ENCODE measurements at regions not wholly inside any gene's neighbourhood (a gene's known extent, or its start where the extent isn't known, plus 50 kb on each side); places are given as distances from the start of the nearest gene placed in this dataset.
"Not testable (repeated sequence)": the region's sequence is repeated elsewhere in the genome, so short reads cannot be mapped to it uniquely, and the experiment has no call there.

DNA sequence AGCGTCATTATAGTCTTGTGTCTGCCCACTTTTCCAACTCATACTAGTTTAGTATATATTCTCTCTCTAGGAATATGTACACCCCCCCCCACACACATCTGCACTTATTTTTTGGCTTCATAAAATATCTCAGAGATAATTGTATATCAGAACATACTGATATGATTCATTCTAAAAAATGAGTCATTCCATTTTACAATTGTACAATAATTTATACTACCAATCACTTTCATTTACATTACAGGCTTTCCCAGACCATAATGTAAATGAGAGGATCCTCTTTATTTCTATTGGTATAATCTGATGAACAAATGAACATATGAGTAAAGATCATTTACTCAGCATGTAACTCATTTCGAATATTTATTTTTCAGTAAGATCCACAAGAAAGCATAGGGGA is 1842.9 kb upstream of the C9orf72 start:
- no peaks in the 10 kb centered on the region for H3K4me1 ChIP-seq
- WGBS, 2 donors: 77 to 87% methylated on average over 2 of the region's 2 CpGs
- H3K27me3 ChIP-seq: no peaks in the 10 kb centered on the region
- intact Hi-C loops (cut with DNase I): no loop called here
- no peak for DNase-seq
- no peaks in the 10 kb centered on the region for H3K9me3 ChIP-seq
- H3K27ac ChIP-seq: no peak overlapping the region
- TF ChIP-seq, protein P1, sequence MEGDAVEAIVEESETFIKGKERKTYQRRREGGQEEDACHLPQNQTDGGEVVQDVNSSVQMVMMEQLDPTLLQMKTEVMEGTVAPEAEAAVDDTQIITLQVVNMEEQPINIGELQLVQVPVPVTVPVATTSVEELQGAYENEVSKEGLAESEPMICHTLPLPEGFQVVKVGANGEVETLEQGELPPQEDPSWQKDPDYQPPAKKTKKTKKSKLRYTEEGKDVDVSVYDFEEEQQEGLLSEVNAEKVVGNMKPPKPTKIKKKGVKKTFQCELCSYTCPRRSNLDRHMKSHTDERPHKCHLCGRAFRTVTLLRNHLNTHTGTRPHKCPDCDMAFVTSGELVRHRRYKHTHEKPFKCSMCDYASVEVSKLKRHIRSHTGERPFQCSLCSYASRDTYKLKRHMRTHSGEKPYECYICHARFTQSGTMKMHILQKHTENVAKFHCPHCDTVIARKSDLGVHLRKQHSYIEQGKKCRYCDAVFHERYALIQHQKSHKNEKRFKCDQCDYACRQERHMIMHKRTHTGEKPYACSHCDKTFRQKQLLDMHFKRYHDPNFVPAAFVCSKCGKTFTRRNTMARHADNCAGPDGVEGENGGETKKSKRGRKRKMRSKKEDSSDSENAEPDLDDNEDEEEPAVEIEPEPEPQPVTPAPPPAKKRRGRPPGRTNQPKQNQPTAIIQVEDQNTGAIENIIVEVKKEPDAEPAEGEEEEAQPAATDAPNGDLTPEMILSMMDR (IDR thresholded peaks at IDR 0.05): no peak
- TF ChIP-seq POLR2AphosphoS5 (IDR thresholded peaks at IDR 0.05): no peak
- no peak for TF ChIP-seq EP300 (IDR thresholded peaks at IDR 0.05)
- no peak for TF ChIP-seq POLR2A (IDR thresholded peaks at IDR 0.05)
- no peaks in the 10 kb centered on the region for H3K36me3 ChIP-seq
- H3K4me3 ChIP-seq: no peak overlapping the region

DNA sequence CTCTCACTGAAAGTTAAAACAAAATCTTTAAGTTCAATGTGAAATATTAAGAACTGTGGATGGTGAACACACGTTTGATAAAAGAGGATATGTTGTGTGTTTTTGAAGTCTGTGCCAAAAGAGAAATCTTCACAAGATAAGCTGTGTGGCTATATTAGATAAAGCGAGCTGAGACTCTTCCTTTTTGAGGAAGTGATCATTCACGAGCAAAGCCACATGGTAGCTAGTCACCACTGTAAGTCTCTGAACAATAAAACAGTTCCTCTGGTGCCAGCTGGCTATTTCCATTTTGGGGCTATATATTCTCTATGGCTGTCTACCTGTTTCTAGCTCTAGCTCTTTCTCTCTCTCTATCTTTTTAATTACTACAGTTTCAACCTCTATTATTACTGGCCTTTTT is 1849.2 kb upstream of the C9orf72 start:
- intact Hi-C loops (cut with DNase I): no loop called here
- H3K4me3 ChIP-seq: no peak overlapping the region
- WGBS, 2 donors: 38 to 39% methylated on average over 3 of the region's 3 CpGs
- no peak overlapping the region for H3K27ac ChIP-seq
- H3K27me3 ChIP-seq: no peaks in the 10 kb centered on the region
- no peak for TF ChIP-seq POLR2AphosphoS5 (IDR thresholded peaks at IDR 0.05)
- TF ChIP-seq, protein P1 (IDR thresholded peaks at IDR 0.05): no peak
- no peak for TF ChIP-seq EP300 (IDR thresholded peaks at IDR 0.05)
- no peak for TF ChIP-seq POLR2A (IDR thresholded peaks at IDR 0.05)
- H3K36me3 ChIP-seq: no peaks in the 10 kb centered on the region
- no peaks in the 10 kb centered on the region for H3K9me3 ChIP-seq
- no peak for DNase-seq
- no peaks in the 10 kb centered on the region for H3K4me1 ChIP-seq

DNA sequence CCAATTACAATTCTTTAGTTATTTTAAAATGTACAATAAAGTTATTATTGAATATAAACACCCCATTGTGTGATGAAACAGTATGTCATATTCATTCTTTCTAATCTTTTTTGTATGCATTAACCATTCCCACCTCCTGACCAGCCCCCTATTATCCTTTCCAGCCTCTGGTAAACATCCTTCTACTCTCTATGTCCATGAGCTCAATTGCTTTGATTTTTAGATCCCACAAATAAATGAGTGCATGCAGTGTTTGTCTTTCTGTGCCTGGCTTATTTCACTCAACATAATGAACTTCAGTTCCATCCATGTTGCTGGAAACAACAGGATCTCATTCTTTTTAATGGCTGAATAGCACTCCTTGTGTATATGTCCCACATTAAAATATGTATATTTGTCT is 1858.9 kb upstream of the C9orf72 start:
- peak overlapping the region in 1 of 4 donors; percentile 10 for H3K27ac ChIP-seq
- no peak overlapping the region for H3K4me3 ChIP-seq
- no peaks in the 10 kb centered on the region for H3K9me3 ChIP-seq
- intact Hi-C loops (cut with DNase I): no loop called here
- DNase-seq: no peak
- TF ChIP-seq POLR2AphosphoS5 (IDR thresholded peaks at IDR 0.05): no peak
- TF ChIP-seq POLR2A (IDR thresholded peaks at IDR 0.05): no peak
- TF ChIP-seq EP300 (IDR thresholded peaks at IDR 0.05): no peak
- TF ChIP-seq, protein P1 (IDR thresholded peaks at IDR 0.05): no peak
- no peaks in the 10 kb centered on the region for H3K36me3 ChIP-seq
- H3K4me1 ChIP-seq: peaks cover 0 to 8% (median 2%) of the 10 kb centered on the region in 4 donors
- no peaks in the 10 kb centered on the region for H3K27me3 ChIP-seq

DNA sequence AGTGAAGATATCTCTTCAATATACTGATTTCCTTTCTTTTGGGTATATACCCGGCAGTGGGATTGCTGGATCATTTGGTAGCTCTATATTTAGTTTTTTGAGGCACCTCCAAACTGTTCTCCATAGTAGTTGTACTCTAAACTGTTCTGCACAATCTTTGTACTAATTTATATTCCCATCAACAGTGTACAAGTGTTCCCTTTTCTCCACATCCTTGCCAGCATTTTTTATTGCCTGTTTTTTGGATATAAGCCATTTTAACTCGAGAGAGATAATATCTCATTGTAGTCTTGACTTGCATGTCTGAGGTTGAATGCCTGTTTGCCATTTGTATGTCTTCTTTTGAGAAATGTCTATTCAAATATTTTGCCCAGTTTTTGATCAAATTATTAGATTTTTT is 1859.4 kb upstream of the C9orf72 start:
- H3K27me3 ChIP-seq; H3K4me3 ChIP-seq; DNase-seq; H3K9me3 ChIP-seq; H3K36me3 ChIP-seq; intact Hi-C loops (cut with DNase I); H3K4me1 ChIP-seq: not testable (repeated sequence)
- 54 to 61% methylated on average over 2 of the region's 2 CpGs for WGBS, 2 donors
- peak in 3 of 4 donors; percentile 30 to 51 (median 36) for TF ChIP-seq POLR2AphosphoS5 (IDR thresholded peaks at IDR 0.05)
- H3K27ac ChIP-seq: peak overlapping the region in 1 of 4 donors; percentile 10

DNA sequence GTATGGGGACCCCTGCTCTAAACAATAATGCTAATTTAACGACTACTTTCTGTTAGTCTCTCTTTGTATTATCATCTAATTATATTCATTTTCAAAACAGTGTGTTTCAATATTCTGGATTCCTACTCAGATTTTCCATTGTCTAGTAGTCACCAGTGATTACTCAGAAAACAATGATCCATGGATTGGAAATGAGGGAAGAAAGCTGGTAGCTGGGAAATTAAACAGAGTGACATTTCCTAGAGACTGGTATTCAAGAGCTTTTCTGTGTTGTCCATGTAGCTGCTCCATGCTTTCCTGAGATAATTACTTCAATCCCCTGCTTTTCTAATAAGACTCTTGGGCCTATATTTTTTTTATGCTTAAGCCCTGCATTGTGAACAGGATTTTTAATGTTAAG is 1862.1 kb upstream of the C9orf72 start:
- WGBS, 2 donors: 68 to 79% methylated on average over 1 of the region's 1 CpG

More for the DNA sequence above, 1862.1 kb upstream of the C9orf72 start:
- intact Hi-C loops (cut with DNase I): no loop called here
- no peaks in the 10 kb centered on the region for H3K9me3 ChIP-seq
- no peak overlapping the region for H3K4me3 ChIP-seq
- H3K4me1 ChIP-seq: peaks cover 0 to 8% (median 2%) of the 10 kb centered on the region in 4 donors
- H3K27ac ChIP-seq: no peak overlapping the region
- H3K27me3 ChIP-seq: no peaks in the 10 kb centered on the region
- H3K36me3 ChIP-seq: no peaks in the 10 kb centered on the region
- DNase-seq: no peak
- no peak for TF ChIP-seq POLR2AphosphoS5 (IDR thresholded peaks at IDR 0.05)
- TF ChIP-seq POLR2A (IDR thresholded peaks at IDR 0.05): no peak
- TF ChIP-seq, protein P1 (IDR thresholded peaks at IDR 0.05): no peak
- TF ChIP-seq EP300 (IDR thresholded peaks at IDR 0.05): no peak

Data from sigmoid colon (tissue), 6 donors.